ENCODE measurements at regions not wholly inside any gene's neighbourhood (a gene's known extent, or its start where the extent isn't known, plus 50 kb on each side); places are given as distances from the start of the nearest gene placed in this dataset.

- TF ChIP-seq ZFX (IDR thresholded peaks at IDR 0.05; ENCODE audit: borderline replicate concordance) = no peak
- TF ChIP-seq, protein P1, sequence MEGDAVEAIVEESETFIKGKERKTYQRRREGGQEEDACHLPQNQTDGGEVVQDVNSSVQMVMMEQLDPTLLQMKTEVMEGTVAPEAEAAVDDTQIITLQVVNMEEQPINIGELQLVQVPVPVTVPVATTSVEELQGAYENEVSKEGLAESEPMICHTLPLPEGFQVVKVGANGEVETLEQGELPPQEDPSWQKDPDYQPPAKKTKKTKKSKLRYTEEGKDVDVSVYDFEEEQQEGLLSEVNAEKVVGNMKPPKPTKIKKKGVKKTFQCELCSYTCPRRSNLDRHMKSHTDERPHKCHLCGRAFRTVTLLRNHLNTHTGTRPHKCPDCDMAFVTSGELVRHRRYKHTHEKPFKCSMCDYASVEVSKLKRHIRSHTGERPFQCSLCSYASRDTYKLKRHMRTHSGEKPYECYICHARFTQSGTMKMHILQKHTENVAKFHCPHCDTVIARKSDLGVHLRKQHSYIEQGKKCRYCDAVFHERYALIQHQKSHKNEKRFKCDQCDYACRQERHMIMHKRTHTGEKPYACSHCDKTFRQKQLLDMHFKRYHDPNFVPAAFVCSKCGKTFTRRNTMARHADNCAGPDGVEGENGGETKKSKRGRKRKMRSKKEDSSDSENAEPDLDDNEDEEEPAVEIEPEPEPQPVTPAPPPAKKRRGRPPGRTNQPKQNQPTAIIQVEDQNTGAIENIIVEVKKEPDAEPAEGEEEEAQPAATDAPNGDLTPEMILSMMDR (IDR thresholded peaks at IDR 0.05) = no peak
- no peak overlapping the region for H3K27ac ChIP-seq
Measured at GRCh38 chr9:115988701-115989100, 164.9 kb upstream of the PAPPA start.

DNA sequence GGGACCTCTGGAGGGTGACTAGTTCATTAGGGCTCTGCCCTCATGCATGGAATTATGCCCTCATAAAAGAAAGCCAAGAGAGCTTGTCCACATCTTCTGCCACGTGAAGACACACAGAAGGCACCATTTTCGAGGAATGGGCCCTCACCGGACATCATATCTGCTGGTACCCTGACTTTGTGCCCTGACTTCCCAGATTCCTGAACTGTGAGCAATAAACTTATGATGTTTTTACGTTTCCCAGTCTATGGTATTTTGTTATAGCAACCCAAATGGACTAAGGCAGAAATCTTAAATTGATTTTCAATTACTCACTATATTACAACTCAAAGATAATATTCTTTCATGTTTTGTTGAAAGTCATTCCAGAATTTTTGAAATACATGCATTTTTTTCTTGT lies 163.8 kb upstream of the PAPPA start:
- H3K27ac ChIP-seq = no peak overlapping the region
- TF ChIP-seq, protein P1 (IDR thresholded peaks at IDR 0.05) = no peak
- no peak for TF ChIP-seq ZFX (IDR thresholded peaks at IDR 0.05; ENCODE audit: borderline replicate concordance)

GRCh38 chr9:115992834-115993233 lies 160.8 kb upstream of the PAPPA start:
- H3K27ac ChIP-seq = no peak overlapping the region
- TF ChIP-seq ZFX (IDR thresholded peaks at IDR 0.05; ENCODE audit: borderline replicate concordance) = no peak
- TF ChIP-seq, protein P1 (IDR thresholded peaks at IDR 0.05) = no peak

- TF ChIP-seq, protein P1 (IDR thresholded peaks at IDR 0.05) = no peak
- TF ChIP-seq ZFX (IDR thresholded peaks at IDR 0.05; ENCODE audit: borderline replicate concordance) = no peak
- H3K27ac ChIP-seq = no peak overlapping the region
Measured at GRCh38 chr9:115997923-115998322, 155.7 kb upstream of the PAPPA start.

DNA sequence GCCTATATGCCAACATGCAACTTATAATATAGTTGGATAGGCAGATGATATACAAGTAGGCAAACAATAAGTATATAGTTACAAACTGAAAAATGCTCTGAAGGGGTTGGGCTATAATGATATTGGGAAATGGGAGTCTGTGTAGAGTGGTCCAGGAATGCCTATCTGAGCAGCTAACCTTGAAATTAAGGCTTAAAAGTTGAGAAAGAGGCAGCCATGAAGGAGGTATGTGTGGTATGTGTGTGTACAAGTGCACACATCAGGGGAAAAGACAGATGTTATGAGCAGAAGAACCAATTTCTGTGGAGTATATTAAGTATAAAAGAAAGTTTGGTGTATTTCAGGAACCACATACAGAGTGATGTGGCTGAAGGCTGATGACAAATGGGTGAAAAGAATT lies 154.9 kb upstream of the PAPPA start:
- H3K27ac ChIP-seq = no peak overlapping the region
- no peak for TF ChIP-seq ZFX (IDR thresholded peaks at IDR 0.05; ENCODE audit: borderline replicate concordance)
- TF ChIP-seq, protein P1 (IDR thresholded peaks at IDR 0.05) = no peak

DNA sequence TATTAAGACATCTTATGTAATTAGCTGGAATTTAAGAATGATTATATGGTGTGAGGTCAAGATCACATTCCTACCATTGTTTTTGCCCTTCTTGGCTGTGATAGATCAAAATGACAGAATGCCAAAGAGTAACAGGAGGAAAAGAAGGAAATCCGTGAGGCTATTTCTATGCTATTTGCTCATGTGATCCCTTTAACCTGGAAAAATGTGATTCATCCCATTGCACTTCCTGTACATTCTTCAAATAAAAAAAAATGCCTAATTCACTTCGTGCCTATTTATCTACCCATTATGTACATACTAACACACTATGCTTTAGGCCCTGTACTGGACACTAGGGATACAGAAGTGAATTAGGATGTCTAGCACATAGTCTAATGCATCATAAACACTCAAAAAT lies 154.1 kb upstream of the PAPPA start:
- no peak for TF ChIP-seq ZFX (IDR thresholded peaks at IDR 0.05; ENCODE audit: borderline replicate concordance)
- TF ChIP-seq, protein P1 (IDR thresholded peaks at IDR 0.05) = no peak

DNA sequence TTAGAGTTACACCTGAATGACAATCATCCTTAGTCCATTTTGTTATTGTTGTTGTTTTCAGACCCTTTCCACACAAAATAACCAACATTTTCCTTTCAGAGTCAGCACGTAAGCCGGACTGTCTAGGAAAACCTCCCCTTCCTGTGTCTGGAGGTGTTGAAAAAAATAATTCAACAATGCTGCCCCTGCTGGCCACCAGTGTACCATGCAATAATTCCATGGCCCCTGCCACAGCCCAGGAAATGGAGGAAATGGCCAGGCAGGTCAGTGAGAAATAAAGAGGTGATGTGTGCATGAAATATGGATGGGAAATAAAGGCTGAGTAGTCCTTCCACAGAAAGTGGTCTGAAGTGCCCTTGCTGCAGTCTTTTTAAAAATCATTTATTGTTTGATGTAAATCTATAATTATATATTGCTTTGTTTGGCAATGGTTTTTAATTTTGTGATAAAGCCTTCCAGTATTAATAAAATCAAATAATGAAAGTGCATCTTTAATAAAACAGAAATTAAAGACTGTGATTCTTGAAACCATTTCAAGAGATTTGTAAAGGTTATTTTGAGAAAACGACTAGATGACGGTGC lies 152.8 kb upstream of the PAPPA start:
- no peak overlapping the region for H3K27ac ChIP-seq

More for the DNA sequence above, 154.1 kb upstream of the PAPPA start:
- H3K27ac ChIP-seq = no peak overlapping the region

More for the DNA sequence above, 152.8 kb upstream of the PAPPA start:
- TF ChIP-seq ZFX (IDR thresholded peaks at IDR 0.05; ENCODE audit: borderline replicate concordance) = no peak
- TF ChIP-seq, protein P1 (IDR thresholded peaks at IDR 0.05) = peak; percentile 85

Measured in 22Rv1 (cell line).